Stimulated activated naive CD8-positive, alpha-beta T cell treated with anti-CD3 and anti-CD28 coated beads, Interleukin-15, Interleukin-2, amounts not matched to agents 100 ng/mL and 50 ng/mL, for 24 hours (primary cell): ENCODE measurements at regions not wholly inside any gene's neighbourhood (a gene's known extent, or its start where the extent isn't known, plus 50 kb on each side); places are given as distances from the start of the nearest gene placed in this dataset.
A peak's percentile ranks its signal among the peaks of the same experiment; 100 is the strongest.

ENCODE experiments used
- H3K27ac Mint-ChIP-seq: one replicate; pipeline ENCODE4 v1.8.0; 2021; ENCODE audit warnings: mild to moderate bottlenecking, mixed read lengths
- H3K27me3 Mint-ChIP-seq: one replicate; pipeline ENCODE4 v1.8.0; 2021; ENCODE audit warnings: mixed read lengths
- H3K36me3 Mint-ChIP-seq: one replicate; pipeline ENCODE4 v1.8.0; 2021; ENCODE audit warnings: low read depth, mixed read lengths
- H3K4me1 Mint-ChIP-seq: one replicate; pipeline ENCODE4 v1.8.0; 2021; ENCODE audit warnings: low read depth, mixed read lengths
- H3K4me3 Mint-ChIP-seq: one replicate; pipeline ENCODE4 v1.8.0; 2021; ENCODE audit warnings: mild to moderate bottlenecking, mixed read lengths
- H3K9me3 Mint-ChIP-seq: one replicate; pipeline ENCODE4 v1.8.0; 2021; ENCODE audit warnings: mixed read lengths

- Mint-ChIP-seq H3K27me3 (no peaks in the 10 kb centered on the region), H3K4me3 (no peak overlapping the region), H3K9me3 (no peaks in the 10 kb centered on the region), H3K4me1 (peaks cover 45% of the 10 kb centered on the region), H3K27ac (peak overlapping the region; percentile 2), H3K36me3 (no peaks in the 10 kb centered on the region)
Observed at GRCh38 chr6:25022140-25022553, 86.4 kb upstream of the RIPOR2 start.

GRCh38 chr6:25023781-25024180, 88.0 kb upstream of the RIPOR2 start:
- Mint-ChIP-seq H3K4me1 (peaks cover 40% of the 10 kb centered on the region), H3K27ac (no peak overlapping the region), H3K36me3 (no peaks in the 10 kb centered on the region), H3K9me3 (no peaks in the 10 kb centered on the region), H3K4me3 (no peak overlapping the region), H3K27me3 (no peaks in the 10 kb centered on the region)

- peaks cover 40% of the 10 kb centered on the region for H3K4me1 Mint-ChIP-seq
- H3K4me3 Mint-ChIP-seq: no peak overlapping the region
- no peaks in the 10 kb centered on the region for H3K36me3 Mint-ChIP-seq
Observed at GRCh38 chr6:25024821-25025220, 89.1 kb upstream of the RIPOR2 start.

GRCh38 chr6:25025248-25025918, 89.6 kb upstream of the RIPOR2 start:
- peak overlapping the region; percentile 38 for H3K4me3 Mint-ChIP-seq
- peaks cover 37% of the 10 kb centered on the region for H3K4me1 Mint-ChIP-seq
- H3K36me3 Mint-ChIP-seq: no peaks in the 10 kb centered on the region
- peak overlapping the region; percentile 82 for H3K27ac Mint-ChIP-seq
- H3K9me3 Mint-ChIP-seq: no peaks in the 10 kb centered on the region
- H3K27me3 Mint-ChIP-seq: no peaks in the 10 kb centered on the region

More at GRCh38 chr6:25024821-25025220, 89.1 kb upstream of the RIPOR2 start:
- Mint-ChIP-seq H3K9me3 (no peaks in the 10 kb centered on the region), H3K27ac (peak overlapping the region; percentile 82), H3K27me3 (no peaks in the 10 kb centered on the region)

GRCh38 chr6:25025919-25026301, 90.2 kb upstream of the RIPOR2 start:
- Mint-ChIP-seq H3K9me3 (no peaks in the 10 kb centered on the region), H3K36me3 (no peaks in the 10 kb centered on the region), H3K4me1 (peaks cover 36% of the 10 kb centered on the region), H3K4me3 (peak overlapping the region; percentile 38), H3K27ac (peak overlapping the region; percentile 62), H3K27me3 (no peaks in the 10 kb centered on the region)

- Mint-ChIP-seq H3K27me3 (no peaks in the 10 kb centered on the region), H3K27ac (peak overlapping the region; percentile 62), H3K4me3 (no peak overlapping the region), H3K36me3 (no peaks in the 10 kb centered on the region), H3K9me3 (no peaks in the 10 kb centered on the region), H3K4me1 (peaks cover 36% of the 10 kb centered on the region)
Observed at GRCh38 chr6:25026723-25027122, 91.0 kb upstream of the RIPOR2 start.

GRCh38 chr6:25027221-25027916, 91.6 kb upstream of the RIPOR2 start:
- H3K4me1 Mint-ChIP-seq: peaks cover 36% of the 10 kb centered on the region
- H3K4me3 Mint-ChIP-seq: peak overlapping the region; percentile 60
- peak overlapping the region; percentile 72 for H3K27ac Mint-ChIP-seq
- H3K36me3 Mint-ChIP-seq: no peaks in the 10 kb centered on the region
- no peaks in the 10 kb centered on the region for H3K9me3 Mint-ChIP-seq
- no peaks in the 10 kb centered on the region for H3K27me3 Mint-ChIP-seq

GRCh38 chr6:25028328-25028727, 92.6 kb upstream of the RIPOR2 start:
- Mint-ChIP-seq H3K4me1 (peaks cover 38% of the 10 kb centered on the region), H3K9me3 (no peaks in the 10 kb centered on the region), H3K27me3 (no peaks in the 10 kb centered on the region), H3K27ac (no peak overlapping the region), H3K4me3 (no peak overlapping the region), H3K36me3 (no peaks in the 10 kb centered on the region)

- Mint-ChIP-seq H3K4me1 (peaks cover 37% of the 10 kb centered on the region), H3K27me3 (no peaks in the 10 kb centered on the region), H3K4me3 (no peak overlapping the region), H3K27ac (no peak overlapping the region), H3K36me3 (no peaks in the 10 kb centered on the region), H3K9me3 (no peaks in the 10 kb centered on the region)
Observed at GRCh38 chr6:25032934-25033333, 97.2 kb upstream of the RIPOR2 start.

- Mint-ChIP-seq H3K27ac (peak overlapping the region; percentile 64), H3K4me1 (peaks cover 51% of the 10 kb centered on the region), H3K27me3 (no peaks in the 10 kb centered on the region), H3K9me3 (no peaks in the 10 kb centered on the region), H3K36me3 (no peaks in the 10 kb centered on the region), H3K4me3 (peak overlapping the region; percentile 75)
Observed at GRCh38 chr6:25034431-25034921, 98.7 kb upstream of the RIPOR2 start.

- H3K4me3 Mint-ChIP-seq: peak overlapping the region; percentile 75
- peaks cover 57% of the 10 kb centered on the region for H3K4me1 Mint-ChIP-seq
- peak overlapping the region; percentile 72 for H3K27ac Mint-ChIP-seq
- H3K9me3 Mint-ChIP-seq: no peaks in the 10 kb centered on the region
- no peaks in the 10 kb centered on the region for H3K27me3 Mint-ChIP-seq
- no peaks in the 10 kb centered on the region for H3K36me3 Mint-ChIP-seq
Observed at GRCh38 chr6:25035174-25035511, 99.4 kb upstream of the RIPOR2 start.

GRCh38 chr6:25035512-25036435, 100.0 kb upstream of the RIPOR2 start:
- H3K36me3 Mint-ChIP-seq: no peaks in the 10 kb centered on the region
- H3K4me3 Mint-ChIP-seq: peak overlapping the region; percentile 75
- H3K27me3 Mint-ChIP-seq: no peaks in the 10 kb centered on the region
- H3K9me3 Mint-ChIP-seq: no peaks in the 10 kb centered on the region
- H3K27ac Mint-ChIP-seq: peak overlapping the region; percentile 72
- H3K4me1 Mint-ChIP-seq: peaks cover 62% of the 10 kb centered on the region

- Mint-ChIP-seq H3K27ac (no peak overlapping the region), H3K4me1 (peaks cover 69% of the 10 kb centered on the region), H3K36me3 (no peaks in the 10 kb centered on the region), H3K9me3 (no peaks in the 10 kb centered on the region), H3K27me3 (no peaks in the 10 kb centered on the region), H3K4me3 (peak overlapping the region; percentile 75)
Observed at GRCh38 chr6:25036461-25036860, 100.7 kb upstream of the RIPOR2 start.

GRCh38 chr6:25038300-25038699, 102.5 kb upstream of the RIPOR2 start:
- Mint-ChIP-seq H3K4me1 (peaks cover 84% of the 10 kb centered on the region), H3K9me3 (no peaks in the 10 kb centered on the region), H3K27ac (peak overlapping the region; percentile 18), H3K27me3 (no peaks in the 10 kb centered on the region), H3K4me3 (no peak overlapping the region), H3K36me3 (no peaks in the 10 kb centered on the region)

- no peaks in the 10 kb centered on the region for H3K36me3 Mint-ChIP-seq
- H3K4me3 Mint-ChIP-seq: peak overlapping the region; percentile 17
- no peaks in the 10 kb centered on the region for H3K9me3 Mint-ChIP-seq
- H3K27me3 Mint-ChIP-seq: no peaks in the 10 kb centered on the region
- peaks cover 86% of the 10 kb centered on the region for H3K4me1 Mint-ChIP-seq
- peak overlapping the region; percentile 18 for H3K27ac Mint-ChIP-seq
Observed at GRCh38 chr6:25038999-25039398, 103.2 kb upstream of the RIPOR2 start.
